ENCODE measurements at regions not wholly inside any gene's neighbourhood (a gene's known extent, or its start where the extent isn't known, plus 50 kb on each side); places are given as distances from the start of the nearest gene placed in this dataset.

DNA sequence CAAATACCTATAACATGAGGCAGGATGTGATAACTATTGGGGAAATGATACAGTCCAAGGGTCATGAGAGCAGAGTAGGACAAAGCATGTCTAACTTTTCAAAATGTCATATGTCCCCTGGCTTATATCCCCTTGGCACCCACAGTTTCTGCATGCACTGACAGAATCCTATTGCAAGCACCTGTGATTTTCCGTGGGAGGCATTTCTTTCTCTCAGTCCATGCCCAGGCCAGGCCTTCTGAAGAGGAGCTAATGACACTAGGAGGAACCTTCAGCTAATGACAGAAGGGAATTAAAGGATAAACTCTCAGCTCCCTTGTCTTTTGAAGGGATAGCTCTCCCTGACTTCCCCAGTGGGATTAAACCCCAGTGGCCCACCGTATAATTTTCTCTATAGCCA, 249.2 kb downstream of the TTC6 start:
- no peak for TF ChIP-seq POLR2A (IDR thresholded peaks at IDR 0.05)
- TF ChIP-seq, protein P1, sequence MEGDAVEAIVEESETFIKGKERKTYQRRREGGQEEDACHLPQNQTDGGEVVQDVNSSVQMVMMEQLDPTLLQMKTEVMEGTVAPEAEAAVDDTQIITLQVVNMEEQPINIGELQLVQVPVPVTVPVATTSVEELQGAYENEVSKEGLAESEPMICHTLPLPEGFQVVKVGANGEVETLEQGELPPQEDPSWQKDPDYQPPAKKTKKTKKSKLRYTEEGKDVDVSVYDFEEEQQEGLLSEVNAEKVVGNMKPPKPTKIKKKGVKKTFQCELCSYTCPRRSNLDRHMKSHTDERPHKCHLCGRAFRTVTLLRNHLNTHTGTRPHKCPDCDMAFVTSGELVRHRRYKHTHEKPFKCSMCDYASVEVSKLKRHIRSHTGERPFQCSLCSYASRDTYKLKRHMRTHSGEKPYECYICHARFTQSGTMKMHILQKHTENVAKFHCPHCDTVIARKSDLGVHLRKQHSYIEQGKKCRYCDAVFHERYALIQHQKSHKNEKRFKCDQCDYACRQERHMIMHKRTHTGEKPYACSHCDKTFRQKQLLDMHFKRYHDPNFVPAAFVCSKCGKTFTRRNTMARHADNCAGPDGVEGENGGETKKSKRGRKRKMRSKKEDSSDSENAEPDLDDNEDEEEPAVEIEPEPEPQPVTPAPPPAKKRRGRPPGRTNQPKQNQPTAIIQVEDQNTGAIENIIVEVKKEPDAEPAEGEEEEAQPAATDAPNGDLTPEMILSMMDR (IDR thresholded peaks at IDR 0.05), result no peak

All from ovary (tissue), 3 donors.